Right cardiac atrium (tissue), 5 donors: ENCODE measurements at regions not wholly inside any gene's neighbourhood (a gene's known extent, or its start where the extent isn't known, plus 50 kb on each side); places are given as distances from the start of the nearest gene placed in this dataset.

Source experiments
- ATAC-seq, 2 donors: fragments of 200-7000 bp; cut with Tn5 transposase; one replicate each; pipeline versions ENCODE4 v1.8.0 to v1.9.1; 2020; ENCODE audit warnings: moderate library complexity in 2 of 2, mild to moderate bottlenecking in 1 of 2
- DNase-seq, 3 donors: peaks; one replicate each; pipeline ENCODE4 v3.0.0-alpha.2; 2020
- H3K27ac ChIP-seq: one replicate; pipeline ENCODE4 v1.5.1; 2013; ENCODE audit warnings: mild to moderate bottlenecking, low read length, control low read depth, moderate library complexity
- H3K27me3 ChIP-seq: one replicate; pipeline ENCODE4 v1.6.1; 2013; ENCODE audit not compliant: control insufficient read depth, insufficient read depth
- H3K4me1 ChIP-seq: one replicate; pipeline ENCODE4 v1.6.1; 2013; ENCODE audit warnings: low read length; ENCODE audit not compliant: control insufficient read depth, insufficient read depth
- H3K4me3 ChIP-seq: one replicate; pipeline ENCODE4 v1.5.1; 2013; ENCODE audit warnings: low read length, control low read depth
- H3K9me3 ChIP-seq: one replicate; pipeline ENCODE4 v1.6.1; 2013; ENCODE audit warnings: low read length; ENCODE audit not compliant: control insufficient read depth
- WGBS: extraction: QIAGEN DNeasy Blood & Tissue Kit; methylation state at CpG from one replicate; pipeline ENCODE4 v1.1.7; 2013; 5-methylcytosine and 5-hydroxymethylcytosine counted together
- intact Hi-C, 4 donors: fragments of 100-400 bp; cut with DNase I; formaldehyde crosslinking; loops; one replicate each; pipeline versions ENCODE4 v1.11.0 to v1.14.0; 2022 to 2023
- donor health status: healthy with polysubstance abuse.
- donor health status: DM: no; HTN: yes; CAD: no.
- donor health status: DM: no; HTN: no; CAD: no.
- donor health status: DM: no; HTN: yes; CAD: no; lungs with severe emphysema.
- donor health status: DM: yes; HTN: yes; CAD: no.

DNA sequence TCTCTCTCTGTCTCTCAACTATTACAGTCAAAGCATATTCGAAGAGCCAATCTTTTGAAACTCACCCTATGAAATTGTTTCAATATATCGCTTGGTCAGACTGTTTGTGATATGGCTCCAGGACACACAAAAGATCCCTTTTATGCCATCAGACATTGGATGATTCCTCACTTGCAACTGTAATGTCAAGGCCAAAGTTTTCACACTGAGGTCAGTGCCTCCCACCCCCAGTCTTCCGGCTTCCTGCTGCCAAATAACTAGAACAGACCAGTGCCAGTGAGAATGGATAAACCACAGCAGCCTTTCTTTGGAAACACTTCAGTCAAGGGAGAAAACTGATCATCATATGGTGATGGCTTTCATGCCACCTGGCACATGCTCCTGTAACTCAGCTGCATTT lies 321.9 kb upstream of the ZFHX3 start:
- DNase-seq (no peak), ATAC-seq (no peak)
- Histone ChIP-seq H3K27me3 (peaks cover 6% of the 10 kb centered on the region), H3K27ac (no peak overlapping the region), H3K9me3 (no peaks in the 10 kb centered on the region), H3K4me1 (no peaks in the 10 kb centered on the region), H3K4me3 (no peak overlapping the region)
- intact Hi-C loops: no loop called here
- WGBS: 65% methylated on average over 3 of the region's 3 CpGs

DNA sequence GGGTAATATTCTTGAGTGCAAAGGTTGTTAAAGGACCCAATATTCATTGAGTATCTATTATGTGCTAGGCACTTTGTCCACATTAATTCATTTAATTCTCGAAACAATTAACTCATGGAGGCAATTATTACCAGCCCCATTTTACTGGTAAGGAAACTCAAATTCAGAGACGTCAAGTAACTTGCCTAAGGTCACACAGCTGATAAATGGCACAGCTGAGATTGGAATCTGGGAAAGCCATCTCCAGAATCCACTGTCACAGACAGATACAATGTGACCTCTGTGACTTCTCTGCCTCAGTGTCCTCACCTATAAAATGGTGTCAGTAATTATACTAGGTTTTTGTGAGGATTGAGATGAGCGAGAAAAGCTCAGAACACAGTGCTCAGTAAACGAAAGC lies 320.8 kb upstream of the ZFHX3 start:
- Histone ChIP-seq H3K27ac (no peak overlapping the region), H3K27me3 (peaks cover 6% of the 10 kb centered on the region), H3K4me1 (no peaks in the 10 kb centered on the region), H3K9me3 (no peaks in the 10 kb centered on the region), H3K4me3 (no peak overlapping the region)
- DNase-seq (no peak), ATAC-seq (no peak)
- intact Hi-C loops: no loop called here
- 94% methylated on average over 4 of the region's 4 CpGs for WGBS

GRCh38 chr16:73365016-73365551 lies 317.2 kb upstream of the ZFHX3 start:
- DNase-seq (peak in 2 of 3 donors; percentile 37 to 50), ATAC-seq (no peak)
- H3K4me1 ChIP-seq: no peaks in the 10 kb centered on the region
- H3K4me3 ChIP-seq: no peak overlapping the region
- no peak overlapping the region for H3K27ac ChIP-seq
- no peaks in the 10 kb centered on the region for H3K9me3 ChIP-seq
- 24% methylated on average over 9 of the region's 9 CpGs for WGBS
- intact Hi-C loops: no loop called here
- H3K27me3 ChIP-seq: peaks cover 6% of the 10 kb centered on the region

GRCh38 chr16:73364413-73364812 lies 316.5 kb upstream of the ZFHX3 start:
- Histone ChIP-seq H3K4me1 (no peaks in the 10 kb centered on the region), H3K27me3 (peaks cover 6% of the 10 kb centered on the region), H3K9me3 (no peaks in the 10 kb centered on the region), H3K27ac (no peak overlapping the region), H3K4me3 (no peak overlapping the region)
- no peak for DNase-seq
- ATAC-seq: no peak
- intact Hi-C loops: no loop called here
- WGBS: 78% methylated on average over 6 of the region's 6 CpGs

- Histone ChIP-seq H3K4me1 (no peaks in the 10 kb centered on the region), H3K27me3 (no peaks in the 10 kb centered on the region), H3K9me3 (no peaks in the 10 kb centered on the region), H3K27ac (no peak overlapping the region), H3K4me3 (no peak overlapping the region)
- intact Hi-C loops: no loop called here
- DNase-seq (no peak), ATAC-seq (no peak)
- 86% methylated on average over 9 of the region's 9 CpGs for WGBS
Measured at GRCh38 chr16:73361061-73361460, 313.1 kb upstream of the ZFHX3 start.

DNA sequence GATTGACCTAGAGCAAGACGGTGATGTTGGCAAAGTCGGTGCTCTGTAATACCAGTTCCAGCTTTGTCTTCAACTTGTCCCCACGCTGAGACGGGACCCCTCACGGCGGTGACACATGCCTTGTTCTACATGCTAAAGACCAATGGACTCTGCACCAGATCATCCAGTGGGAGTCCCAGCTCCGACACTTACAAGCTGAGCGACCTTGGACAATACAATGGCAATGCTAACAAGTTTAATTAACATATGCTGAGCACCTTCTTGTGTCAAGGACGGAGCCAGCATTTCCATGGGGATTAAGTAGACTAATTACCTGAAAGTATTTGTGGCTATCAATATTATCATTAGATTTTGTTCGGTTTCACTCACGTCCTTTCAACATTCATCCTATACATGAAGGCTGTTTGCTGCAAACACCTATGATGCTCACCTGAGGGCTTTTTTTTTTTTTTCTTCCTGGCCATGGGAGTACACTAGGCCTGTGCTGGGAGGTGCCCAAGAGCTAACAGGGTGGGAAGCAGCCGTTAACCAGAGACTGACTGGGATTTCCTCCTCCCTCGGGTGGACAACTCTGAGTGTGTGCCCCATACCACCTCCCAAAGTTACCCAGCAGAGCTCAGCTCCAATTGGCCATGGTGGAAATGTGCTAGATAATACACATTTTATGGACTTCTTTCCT lies 308.6 kb upstream of the ZFHX3 start:
- H3K27me3 ChIP-seq: no peaks in the 10 kb centered on the region
- WGBS: 84% methylated on average over 13 of the region's 13 CpGs
- no peaks in the 10 kb centered on the region for H3K9me3 ChIP-seq
- no peak for DNase-seq
- intact Hi-C loops: no loop called here
- H3K4me3 ChIP-seq: no peak overlapping the region
- no peak for ATAC-seq
- no peaks in the 10 kb centered on the region for H3K4me1 ChIP-seq
- H3K27ac ChIP-seq: no peak overlapping the region

- no peak for DNase-seq
- intact Hi-C loops: no loop called here
- 81% methylated on average over 10 of the region's 10 CpGs for WGBS
- no peak for ATAC-seq
- Histone ChIP-seq H3K27me3 (no peaks in the 10 kb centered on the region), H3K9me3 (no peaks in the 10 kb centered on the region), H3K27ac (no peak overlapping the region), H3K4me1 (no peaks in the 10 kb centered on the region), H3K4me3 (no peak overlapping the region)
Measured at GRCh38 chr16:73355981-73356380, 308.1 kb upstream of the ZFHX3 start.

- Histone ChIP-seq H3K9me3 (no peaks in the 10 kb centered on the region), H3K4me3 (no peak overlapping the region), H3K27ac (no peak overlapping the region), H3K4me1 (no peaks in the 10 kb centered on the region), H3K27me3 (no peaks in the 10 kb centered on the region)
- intact Hi-C loops: no loop called here
- ATAC-seq (no peak), DNase-seq (no peak)
- 52% methylated on average over 10 of the region's 10 CpGs for WGBS
Measured at GRCh38 chr16:73354434-73354833, 306.5 kb upstream of the ZFHX3 start.

DNA sequence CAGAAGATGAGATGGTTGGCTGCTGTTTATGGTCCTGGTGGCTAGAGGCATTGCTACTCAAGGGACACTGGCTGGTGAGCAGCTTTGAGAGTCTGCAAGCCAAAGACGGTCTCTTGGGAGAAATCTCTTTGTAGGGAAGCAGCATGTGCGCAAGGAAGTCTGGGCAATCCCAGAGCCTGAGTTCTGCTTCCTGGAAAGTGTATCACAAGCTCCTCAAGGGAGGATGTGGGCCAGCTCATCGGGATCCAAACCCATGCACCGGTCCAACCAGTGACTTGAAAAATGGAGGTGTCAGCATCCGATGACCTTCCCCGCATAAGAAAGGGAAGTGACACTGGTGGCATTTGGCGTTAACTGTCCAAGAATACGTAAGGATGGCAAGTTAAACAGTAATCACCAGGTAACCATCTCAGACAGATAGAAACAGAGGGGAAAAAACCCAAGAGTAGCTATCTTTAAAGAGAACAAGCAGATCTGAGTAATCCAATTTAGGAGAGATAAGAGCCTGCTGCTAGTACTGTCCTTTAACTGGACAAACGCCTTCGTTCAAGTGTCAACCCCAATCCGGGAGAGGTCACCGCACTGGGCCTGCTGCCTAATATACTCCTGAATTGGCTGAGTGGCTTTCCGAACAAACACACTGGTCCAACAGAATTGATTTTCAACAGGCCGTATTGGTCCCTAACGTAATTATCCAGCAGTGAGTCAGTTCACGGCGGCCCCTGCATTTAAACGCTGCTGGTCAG lies 303.0 kb upstream of the ZFHX3 start:
- ATAC-seq: no peak
- WGBS: 77% methylated on average over 18 of the region's 18 CpGs
- no peak for DNase-seq
- Histone ChIP-seq H3K4me1 (no peaks in the 10 kb centered on the region), H3K9me3 (no peaks in the 10 kb centered on the region), H3K27me3 (no peaks in the 10 kb centered on the region), H3K27ac (no peak overlapping the region), H3K4me3 (no peak overlapping the region)
- intact Hi-C loops: no loop called here

- Histone ChIP-seq H3K9me3 (no peaks in the 10 kb centered on the region), H3K4me1 (no peaks in the 10 kb centered on the region), H3K4me3 (no peak overlapping the region), H3K27ac (no peak overlapping the region), H3K27me3 (no peaks in the 10 kb centered on the region)
- ATAC-seq (no peak), DNase-seq (no peak)
- intact Hi-C loops: no loop called here
- WGBS: 66% methylated on average over 7 of the region's 7 CpGs
Measured at GRCh38 chr16:73347500-73348375, 299.8 kb upstream of the ZFHX3 start.

- Histone ChIP-seq H3K9me3 (no peaks in the 10 kb centered on the region), H3K4me3 (no peak overlapping the region), H3K27me3 (no peaks in the 10 kb centered on the region), H3K27ac (no peak overlapping the region), H3K4me1 (no peaks in the 10 kb centered on the region)
- intact Hi-C loops: no loop called here
- DNase-seq: no peak
- ATAC-seq: no peak
- 80% methylated on average over 6 of the region's 6 CpGs for WGBS
Measured at GRCh38 chr16:73339821-73340220, 291.9 kb upstream of the ZFHX3 start.
